ENCODE measurements at regions not wholly inside any gene's neighbourhood (a gene's known extent, or its start where the extent isn't known, plus 50 kb on each side); places are given as distances from the start of the nearest gene placed in this dataset.
"Not testable (repeated sequence)": the region's sequence is repeated elsewhere in the genome, so short reads cannot be mapped to it uniquely, and the experiment has no call there.

GRCh38 chr19:23984911-23985310, 70.2 kb downstream of the ZNF726 start:
- DNase-seq = not testable (repeated sequence)

- DNase-seq = no peak
Observed at GRCh38 chr19:23986623-23987022, 71.9 kb downstream of the ZNF726 start.

GRCh38 chr19:23991170-23991569, 76.5 kb downstream of the ZNF726 start:
- peak; percentile 49 for DNase-seq

- no peak for DNase-seq
Observed at GRCh38 chr19:23992348-23992747, 77.7 kb downstream of the ZNF726 start.

- no peak for DNase-seq
Observed at GRCh38 chr19:23993440-23993839, 78.8 kb downstream of the ZNF726 start.

- no peak for DNase-seq
Observed at GRCh38 chr19:23996549-23996948, 81.9 kb downstream of the ZNF726 start.

- no peak for DNase-seq
Observed at GRCh38 chr19:23998568-23998967, 83.9 kb downstream of the ZNF726 start.

GRCh38 chr19:23999821-24000610, 85.3 kb downstream of the ZNF726 start:
- DNase-seq = peak; percentile 38

- no peak for DNase-seq
Observed at GRCh38 chr19:24000656-24001055, 86.0 kb downstream of the ZNF726 start.

GRCh38 chr19:24002256-24002945, 84.6 kb upstream of the ZNF254 start:
- DNase-seq = no peak

GRCh38 chr19:24003537-24003936, 83.5 kb upstream of the ZNF254 start:
- no peak for DNase-seq

- DNase-seq = no peak
Observed at GRCh38 chr19:24004166-24004565, 82.8 kb upstream of the ZNF254 start.

GRCh38 chr19:24029941-24030636, 56.9 kb upstream of the ZNF254 start:
- no peak for DNase-seq

GRCh38 chr19:24032651-24033050, 54.3 kb upstream of the ZNF254 start:
- no peak for DNase-seq

- DNase-seq = peak; percentile 95
Observed at GRCh38 chr19:24033301-24033962, 53.6 kb upstream of the ZNF254 start.

GRCh38 chr19:24033963-24034342, 53.0 kb upstream of the ZNF254 start:
- DNase-seq = peak; percentile 52

GRCh38 chr19:24035261-24035880, 51.6 kb upstream of the ZNF254 start:
- DNase-seq = not testable (repeated sequence)
